ENCODE measurements at regions not wholly inside any gene's neighbourhood (a gene's known extent, or its start where the extent isn't known, plus 50 kb on each side); places are given as distances from the start of the nearest gene placed in this dataset.
"Not testable (repeated sequence)": the region's sequence is repeated elsewhere in the genome, so short reads cannot be mapped to it uniquely, and the experiment has no call there.

- no peak for DNase-seq
Observed at GRCh38 chr17:36661047-36661666, 59.8 kb downstream of the MRM1 start.

DNA sequence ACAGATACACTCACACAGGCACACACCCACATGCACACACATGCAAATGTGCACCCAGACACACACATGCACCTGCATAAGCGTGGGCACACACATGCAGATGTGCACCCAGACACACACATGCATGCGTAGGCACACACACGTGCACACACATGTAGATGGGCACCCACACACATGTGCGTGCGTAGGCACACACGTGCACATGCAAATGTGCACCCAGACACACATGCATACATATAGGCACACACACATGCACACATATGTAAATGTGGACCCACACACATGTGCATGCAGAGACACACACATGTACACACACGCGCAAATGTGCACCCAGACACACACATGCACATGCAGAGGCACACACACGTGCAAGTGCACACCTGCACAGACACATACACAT lies 60.3 kb downstream of the MRM1 start:
- DNase-seq: no peak

DNA sequence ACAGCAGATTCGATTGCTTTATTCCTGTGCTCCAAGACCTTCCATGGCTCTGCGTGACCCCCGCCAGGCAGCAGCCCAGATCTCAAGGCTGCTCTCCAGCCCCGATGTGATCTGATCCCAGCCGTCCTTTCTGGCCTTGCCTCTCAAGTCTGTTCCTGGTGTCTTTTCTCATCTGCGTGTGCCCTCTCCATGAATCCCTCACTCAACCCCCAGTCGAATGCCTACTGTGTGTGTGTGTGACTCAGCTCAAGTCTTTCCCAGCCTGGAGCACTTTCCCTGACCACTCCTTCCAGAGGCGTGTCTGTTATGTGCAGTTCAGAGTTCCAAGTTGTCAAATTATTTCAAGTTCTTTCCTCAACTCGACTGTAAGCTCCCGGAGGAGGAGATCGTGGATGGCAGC lies 64.0 kb downstream of the MRM1 start:
- no peak for DNase-seq

- DNase-seq: no peak
Observed at GRCh38 chr17:36667922-36668321, 66.5 kb downstream of the MRM1 start.

DNA sequence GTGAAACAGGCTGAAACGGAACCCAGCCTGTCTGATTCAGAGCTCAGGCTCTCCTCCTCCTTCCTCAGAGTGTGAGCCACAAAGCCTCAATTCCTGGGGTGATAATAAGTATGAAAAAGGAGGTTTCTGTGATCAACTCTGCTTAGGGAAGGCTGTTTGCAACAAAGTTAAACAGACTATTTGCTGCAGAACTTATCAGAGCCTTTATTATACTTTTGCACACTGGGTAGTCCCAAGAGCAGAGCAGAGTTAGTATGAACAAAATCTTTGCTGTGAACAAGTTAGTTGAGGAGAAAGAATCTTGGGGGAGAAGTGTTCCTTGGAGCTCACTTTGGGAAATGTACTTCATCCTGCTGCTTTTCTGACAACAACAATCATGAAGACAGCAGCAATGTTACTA lies 67.4 kb downstream of the MRM1 start:
- DNase-seq: no peak

DNA sequence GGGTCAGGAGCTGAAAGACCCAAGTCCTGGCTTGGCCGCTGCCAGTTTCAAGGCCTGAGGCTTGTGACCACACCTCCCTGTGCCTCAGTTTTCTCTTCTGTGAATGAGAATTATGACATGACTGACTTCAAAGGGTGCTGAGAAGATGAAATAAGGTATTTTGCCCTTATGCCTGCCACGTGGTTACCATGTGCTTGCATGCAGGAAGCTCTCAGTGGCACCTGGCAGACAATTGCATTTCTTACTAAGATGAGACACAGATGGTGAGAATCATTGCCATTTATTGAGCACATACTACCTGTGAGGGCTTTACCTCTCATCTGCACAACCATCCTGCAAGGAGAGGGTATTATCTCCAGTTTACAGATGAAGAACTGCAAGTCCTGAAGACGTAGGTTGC lies 69.8 kb downstream of the MRM1 start:
- DNase-seq: no peak

- no peak for DNase-seq
Observed at GRCh38 chr17:36672403-36672918, 71.1 kb downstream of the MRM1 start.

DNA sequence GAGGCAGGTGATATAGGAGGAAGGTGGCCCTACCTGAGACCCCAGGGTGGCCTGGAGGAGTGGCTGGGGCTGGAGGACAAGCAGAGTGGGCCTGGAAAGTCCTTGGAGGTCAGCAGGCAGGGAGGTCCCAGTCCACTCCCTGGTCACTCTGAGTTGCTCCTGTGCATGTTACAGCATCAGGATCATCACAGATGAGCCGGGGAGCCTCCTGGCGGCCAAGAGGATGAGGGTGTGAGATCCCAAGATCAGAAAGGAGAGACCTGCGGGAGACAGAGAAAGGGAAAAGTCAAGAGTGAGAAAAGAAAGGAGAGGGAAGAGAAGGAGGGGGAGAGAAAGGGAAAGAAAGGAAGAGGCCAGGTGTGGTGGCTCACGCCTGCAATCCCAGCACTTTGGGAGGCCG lies 71.7 kb downstream of the MRM1 start:
- no peak for DNase-seq

DNA sequence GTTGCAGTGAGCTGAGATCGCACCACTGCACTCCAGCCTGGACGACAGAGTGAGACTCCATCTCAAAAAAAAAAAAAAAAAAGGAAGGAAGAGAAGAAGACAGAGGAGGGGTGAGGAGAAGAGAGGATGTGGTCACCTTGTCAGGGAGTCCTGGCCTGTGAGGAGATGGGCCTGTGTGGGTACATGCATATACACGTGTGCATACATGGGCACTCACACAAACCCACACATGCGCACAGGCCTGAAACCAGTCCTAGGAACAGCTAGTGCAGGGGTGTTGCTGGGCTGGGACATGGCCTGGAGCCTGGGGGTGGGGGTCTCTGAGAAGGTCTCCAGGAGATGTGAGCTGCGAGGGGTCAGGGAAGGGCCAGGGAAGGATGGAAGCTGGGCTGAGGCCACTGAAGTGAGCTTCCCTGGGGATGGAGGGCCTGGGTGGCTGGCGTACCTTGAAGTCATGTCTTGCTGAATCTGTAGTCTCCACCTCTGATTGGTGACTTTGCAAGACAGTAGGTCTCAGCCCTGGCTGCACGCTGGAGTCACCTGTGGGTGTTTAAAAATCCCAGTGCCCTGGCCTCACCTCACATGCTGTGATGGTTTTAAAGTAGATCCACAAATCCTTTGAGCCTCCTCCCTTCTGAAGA lies 72.4 kb downstream of the MRM1 start:
- no peak for DNase-seq

GRCh38 chr17:36674278-36674650 lies 72.9 kb downstream of the MRM1 start:
- DNase-seq: peak; percentile 11

- DNase-seq: no peak
Observed at GRCh38 chr17:36675250-36675649, 73.9 kb downstream of the MRM1 start.

- no peak for DNase-seq
Observed at GRCh38 chr17:36675786-36676185, 74.4 kb downstream of the MRM1 start.

DNA sequence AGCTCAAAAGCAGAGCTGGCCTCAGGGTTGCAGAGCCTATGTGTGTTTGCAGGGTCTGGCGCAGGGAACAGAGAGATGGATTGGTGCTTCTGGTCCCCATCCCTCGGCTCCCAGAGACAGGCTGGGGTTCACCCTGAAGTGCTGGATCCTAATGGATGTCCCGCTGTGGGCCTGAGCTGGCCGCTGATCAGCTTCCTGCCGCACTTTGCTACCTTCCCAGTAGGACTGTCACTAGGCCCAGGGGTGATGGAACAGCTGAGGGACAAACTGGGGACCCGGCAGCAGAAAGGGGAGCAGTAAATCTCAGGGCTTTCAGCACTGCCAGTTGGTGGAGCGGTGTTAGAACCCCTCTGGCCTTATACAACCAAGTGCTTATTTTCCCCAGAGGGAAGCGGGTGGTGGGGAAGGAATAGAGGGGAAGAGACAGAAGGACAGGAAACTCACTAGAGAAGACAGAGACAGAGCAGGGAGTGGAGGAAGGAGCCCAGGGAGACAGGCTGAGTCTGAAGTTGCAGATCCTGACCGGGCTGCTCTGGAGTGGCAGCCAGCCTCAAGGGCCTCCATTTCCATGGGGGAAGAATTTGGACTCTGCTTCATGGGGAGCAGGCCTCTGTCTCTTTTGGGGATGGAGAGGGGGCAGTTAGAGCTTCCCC lies 78.6 kb downstream of the MRM1 start:
- no peak for DNase-seq

DNA sequence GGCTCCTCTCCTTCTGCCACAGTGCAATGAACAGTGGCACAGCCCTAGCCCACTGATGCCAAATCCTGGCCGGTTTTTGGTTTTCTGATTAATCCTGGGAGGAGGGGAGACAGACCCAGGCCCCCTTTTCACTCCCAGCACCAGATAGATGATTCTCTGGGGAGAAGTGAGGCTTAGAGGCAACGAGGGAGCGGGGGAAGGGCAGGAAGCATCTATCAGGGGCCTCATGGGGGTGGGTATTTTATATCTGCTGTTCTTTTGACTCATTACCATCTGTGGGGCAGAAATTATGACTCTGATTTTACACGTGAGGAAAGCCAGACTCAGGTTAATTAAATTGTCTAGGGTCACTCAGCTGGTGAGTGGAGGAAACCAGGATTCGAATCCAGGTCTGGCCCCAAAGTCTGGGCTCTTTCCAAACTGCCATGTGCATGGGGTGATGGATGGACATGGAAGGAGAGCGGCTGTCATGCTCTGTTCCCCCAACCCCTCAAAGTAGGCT lies 79.4 kb downstream of the MRM1 start:
- no peak for DNase-seq

DNA sequence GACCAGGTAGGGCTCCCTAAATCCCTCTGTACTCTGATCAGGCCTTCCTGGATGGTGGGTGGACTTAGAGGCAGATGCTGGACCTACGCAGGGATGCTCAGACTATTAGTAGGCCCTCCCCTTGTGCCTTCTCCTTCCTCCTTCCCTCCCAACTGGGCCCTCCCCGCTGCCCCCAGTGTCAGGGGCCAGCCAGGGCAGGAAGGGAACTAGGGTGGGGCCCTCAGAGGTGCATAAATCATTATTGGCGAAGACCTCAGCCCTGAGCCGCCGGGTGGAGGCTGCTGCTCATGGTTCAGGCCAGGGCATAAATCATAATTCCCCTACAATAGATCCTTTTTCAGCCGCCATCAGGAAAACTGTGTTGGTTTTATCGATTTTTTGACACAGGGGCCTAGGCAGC lies 81.4 kb downstream of the MRM1 start:
- no peak for DNase-seq

DNA sequence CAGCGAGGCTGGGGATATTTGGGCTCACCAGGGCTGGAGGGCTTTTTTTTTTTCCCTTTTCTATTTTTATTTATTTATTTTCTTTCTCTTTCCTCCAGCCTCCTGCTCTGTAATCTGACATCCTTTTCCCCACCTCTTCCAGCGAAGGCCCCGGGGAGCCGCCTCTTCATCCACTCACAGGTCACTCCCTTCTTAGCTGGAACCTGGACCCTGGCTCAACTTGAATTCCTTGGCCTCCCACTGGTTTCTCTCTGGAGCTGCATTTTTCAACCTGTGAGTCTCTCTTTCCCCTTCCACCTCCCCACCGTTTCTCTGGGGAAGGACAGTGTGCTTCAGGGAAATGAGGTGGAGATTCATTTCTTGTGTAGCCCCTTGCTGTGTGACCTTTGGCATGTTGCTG lies 82.0 kb downstream of the MRM1 start:
- DNase-seq: no peak

GRCh38 chr17:36684134-36684533 lies 82.8 kb downstream of the MRM1 start:
- no peak for DNase-seq

DNA sequence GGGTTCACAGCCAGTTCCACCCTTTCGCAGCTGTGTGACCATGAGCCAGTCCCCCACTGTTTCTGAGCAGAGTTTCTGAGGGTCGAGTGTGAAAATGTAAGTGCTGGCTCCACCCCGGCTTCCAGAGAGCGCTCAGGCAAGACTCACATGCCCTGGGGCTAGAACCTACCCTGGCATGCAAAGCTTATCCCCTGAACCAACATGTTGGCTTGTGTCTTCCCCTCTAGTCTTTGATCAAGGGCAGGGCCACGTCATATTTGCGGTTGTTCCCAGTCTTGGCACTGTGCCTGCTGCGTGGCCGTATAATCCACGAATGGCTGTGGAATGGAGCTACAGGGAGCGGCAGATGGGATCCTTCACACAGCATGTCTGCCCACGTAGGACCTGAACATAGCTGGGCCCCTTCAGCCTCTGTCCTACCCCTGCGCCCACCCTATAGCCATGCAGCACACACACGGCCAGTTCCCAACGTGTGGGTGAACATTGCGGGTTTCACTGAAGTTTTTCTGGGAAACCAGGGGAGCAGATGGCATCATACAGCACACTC lies 84.8 kb downstream of the MRM1 start:
- DNase-seq: no peak

DNA sequence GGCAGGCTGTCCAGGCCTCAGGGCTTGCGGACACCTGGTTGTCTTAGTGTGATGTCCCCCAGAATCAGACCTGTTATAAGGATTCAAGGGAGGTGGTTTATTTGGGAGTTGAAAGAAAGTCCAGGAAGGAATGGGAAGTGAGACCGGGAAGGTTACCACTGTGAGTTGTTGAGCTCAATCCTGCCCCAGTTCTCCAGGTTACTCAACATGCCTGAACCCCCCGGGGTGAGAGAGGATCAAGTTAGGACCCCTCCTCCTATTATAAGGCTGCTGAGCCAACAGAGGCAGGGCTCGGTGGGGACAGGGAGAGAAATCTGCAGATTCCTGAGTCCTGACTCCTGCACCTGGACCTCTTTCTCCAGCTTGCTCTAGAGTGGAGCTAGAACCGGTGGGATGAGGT lies 86.4 kb downstream of the MRM1 start:
- no peak for DNase-seq

DNA sequence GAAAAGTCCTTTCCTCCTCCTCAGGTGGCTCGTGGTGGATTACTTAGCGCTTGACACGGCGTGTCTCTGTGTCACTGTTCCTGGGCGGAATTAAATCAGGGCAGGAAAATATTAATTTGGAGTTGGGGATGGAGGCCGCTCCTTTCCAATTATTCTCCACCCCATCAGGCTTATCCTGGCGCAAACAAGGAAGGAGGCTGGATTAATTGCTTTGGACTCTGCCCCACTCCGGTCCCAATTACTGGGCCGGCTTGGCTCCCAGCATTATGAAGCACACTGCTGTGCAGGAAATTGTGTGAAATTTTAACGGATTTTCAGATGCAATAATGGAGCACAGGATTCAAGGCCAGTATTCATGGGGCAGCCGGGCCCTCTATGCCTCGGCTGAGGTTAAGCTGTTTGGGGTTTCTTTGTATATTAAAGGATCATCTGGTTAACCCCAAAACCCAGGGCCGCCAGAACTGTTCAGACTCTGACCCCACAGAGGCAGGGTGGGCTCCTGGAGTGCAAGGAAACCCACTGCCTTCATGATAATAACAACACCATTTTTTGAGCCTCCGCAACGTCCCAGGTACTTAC lies 87.8 kb downstream of the MRM1 start:
- no peak for DNase-seq

GRCh38 chr17:36690190-36690589 lies 88.8 kb downstream of the MRM1 start:
- DNase-seq: no peak

- no peak for DNase-seq
Observed at GRCh38 chr17:36691606-36692005, 90.2 kb downstream of the MRM1 start.

- DNase-seq: no peak
Observed at GRCh38 chr17:36695082-36695481, 93.7 kb downstream of the MRM1 start.

GRCh38 chr17:36695710-36696109 lies 94.3 kb downstream of the MRM1 start:
- DNase-seq: not testable (repeated sequence)
